Esophagus squamous epithelium (tissue), 5 donors: ENCODE measurements at regions not wholly inside any gene's neighbourhood (a gene's known extent, or its start where the extent isn't known, plus 50 kb on each side); places are given as distances from the start of the nearest gene placed in this dataset.

Experiments used
- DNase-seq: peaks from one replicate; lab custom pipeline; 2025; lab: John Stamatoyannopoulos, UW
- H3K27ac ChIP-seq, 4 donors: fragments of 200-600 bp; sonication (generic); one replicate each; pipeline ENCODE4 v1.5.1; 2016 to 2019; ENCODE audit warnings: mild to moderate bottlenecking in 1 of 4
- H3K27me3 ChIP-seq, 4 donors: fragments of 200-600 bp; sonication (generic); 1 replicate in 3 of 4; 2 replicates in 1 of 4; pipeline versions ENCODE4 v1.5.1 to v1.6.0; 2017 to 2021; ENCODE audit warnings: antibody characterized with exemption in 1 of 4
- H3K36me3 ChIP-seq, 3 donors: fragments of 200-600 bp; sonication (generic); one replicate each; pipeline ENCODE4 v1.5.1; 2016 to 2019
- H3K4me1 ChIP-seq, 3 donors: fragments of 200-600 bp; sonication (generic); one replicate each; pipeline ENCODE4 v1.5.1; 2017 to 2019
- H3K4me3 ChIP-seq, 4 donors: fragments of 200-600 bp; sonication (generic); 1 replicate in 3 of 4; 2 replicates in 1 of 4; pipeline ENCODE4 v1.5.1; 2016 to 2019; ENCODE audit warnings: mild to moderate bottlenecking in 2 of 4, moderate library complexity in 1 of 4
- H3K9me3 ChIP-seq, 3 donors: fragments of 200-600 bp; sonication (generic); one replicate each; pipeline ENCODE4 v1.5.1; 2016 to 2019
- POLR2A ChIP-seq, 4 donors: fragments of 450-650 bp; IDR thresholded peaks; one replicate each; pipeline ENCODE4 v1.6.1; 2017; ENCODE audit warnings: antibody characterized with exemption in 4 of 4, mild to moderate bottlenecking in 4 of 4, moderate library complexity in 3 of 4
- WGBS, 2 donors: methylation state at CpG; one replicate each; pipeline ENCODE4 v1.1.5; 2018; 5-methylcytosine and 5-hydroxymethylcytosine counted together
- intact Hi-C: fragments of 100-400 bp; cut with DNase I; formaldehyde crosslinking; loops from one replicate; pipeline ENCODE4 v1.15.0; 2022
- TF ChIP-seq, protein P1 (sequence below), 6 experiments: fragments of 450-650 bp in 4 of 6; fragments of 200-600 bp in 2 of 6; sonication (generic) in 2 of 6; IDR thresholded peaks; one replicate each; pipeline ENCODE4 v1.5.1; 2016 to 2019; ENCODE audit warnings: antibody characterized with exemption in 6 of 6, mild to moderate bottlenecking in 4 of 6, moderate library complexity in 4 of 6
- donor health status: DM: yes; HTN: yes; CAD: no.

DNA sequence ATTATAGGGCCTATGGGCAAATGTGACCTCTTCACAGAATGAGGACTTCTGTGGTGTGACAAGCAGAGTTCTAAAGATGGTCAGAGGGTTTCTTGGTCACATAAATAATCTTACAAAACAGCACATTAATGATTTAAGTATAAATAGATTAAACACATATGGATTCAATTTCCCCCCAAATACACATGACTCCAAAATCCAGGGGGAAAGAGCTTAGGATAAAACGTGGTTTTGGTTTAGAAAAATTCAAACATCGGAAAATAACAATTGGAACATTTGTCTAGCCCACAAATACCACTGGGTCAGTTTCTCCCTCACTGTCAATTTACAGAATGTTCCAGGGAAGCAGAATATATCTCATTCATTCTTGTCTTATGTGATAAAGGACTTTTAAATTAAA is 283.1 kb downstream of the COG6 start:
- no peaks in the 10 kb centered on the region for H3K36me3 ChIP-seq
- no peaks in the 10 kb centered on the region for H3K27me3 ChIP-seq
- H3K27ac ChIP-seq: no peak overlapping the region
- H3K4me3 ChIP-seq: no peak overlapping the region
- H3K4me1 ChIP-seq: peaks cover 0 to 11% (median 4%) of the 10 kb centered on the region in 3 donors
- intact Hi-C loops: no loop called here
- no peak for DNase-seq
- TF ChIP-seq POLR2A (IDR thresholded peaks at IDR 0.05): no peak
- TF ChIP-seq, protein P1, sequence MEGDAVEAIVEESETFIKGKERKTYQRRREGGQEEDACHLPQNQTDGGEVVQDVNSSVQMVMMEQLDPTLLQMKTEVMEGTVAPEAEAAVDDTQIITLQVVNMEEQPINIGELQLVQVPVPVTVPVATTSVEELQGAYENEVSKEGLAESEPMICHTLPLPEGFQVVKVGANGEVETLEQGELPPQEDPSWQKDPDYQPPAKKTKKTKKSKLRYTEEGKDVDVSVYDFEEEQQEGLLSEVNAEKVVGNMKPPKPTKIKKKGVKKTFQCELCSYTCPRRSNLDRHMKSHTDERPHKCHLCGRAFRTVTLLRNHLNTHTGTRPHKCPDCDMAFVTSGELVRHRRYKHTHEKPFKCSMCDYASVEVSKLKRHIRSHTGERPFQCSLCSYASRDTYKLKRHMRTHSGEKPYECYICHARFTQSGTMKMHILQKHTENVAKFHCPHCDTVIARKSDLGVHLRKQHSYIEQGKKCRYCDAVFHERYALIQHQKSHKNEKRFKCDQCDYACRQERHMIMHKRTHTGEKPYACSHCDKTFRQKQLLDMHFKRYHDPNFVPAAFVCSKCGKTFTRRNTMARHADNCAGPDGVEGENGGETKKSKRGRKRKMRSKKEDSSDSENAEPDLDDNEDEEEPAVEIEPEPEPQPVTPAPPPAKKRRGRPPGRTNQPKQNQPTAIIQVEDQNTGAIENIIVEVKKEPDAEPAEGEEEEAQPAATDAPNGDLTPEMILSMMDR (IDR thresholded peaks at IDR 0.05): no peak
- no peaks in the 10 kb centered on the region for H3K9me3 ChIP-seq
- 73 to 84% methylated on average over 2 of the region's 2 CpGs for WGBS, 2 donors

DNA sequence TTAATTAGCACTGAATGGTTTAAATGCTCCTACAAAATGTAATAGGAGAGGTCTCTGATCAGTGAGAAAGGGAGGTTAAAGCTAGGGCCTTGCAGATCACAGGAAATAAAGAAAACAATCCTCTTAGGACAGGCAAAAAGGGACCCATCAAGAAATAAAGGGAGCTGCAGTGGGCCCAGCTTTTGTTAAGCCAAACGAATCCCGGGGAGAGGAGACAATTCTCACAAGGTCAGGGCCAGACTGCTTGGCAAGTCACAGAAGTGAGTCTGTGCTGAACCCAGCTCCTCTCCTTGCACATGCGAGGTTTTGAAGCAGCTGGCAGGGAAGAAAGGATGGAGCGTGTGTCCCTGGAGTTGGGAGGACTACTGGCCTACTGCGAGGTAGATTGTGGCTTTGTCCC is 285.8 kb downstream of the COG6 start:
- no peak for DNase-seq
- Histone ChIP-seq H3K36me3 (no peaks in the 10 kb centered on the region), H3K4me1 (peaks cover 0 to 17% (median 7%) of the 10 kb centered on the region in 3 donors), H3K27me3 (no peaks in the 10 kb centered on the region), H3K27ac (no peak overlapping the region), H3K4me3 (no peak overlapping the region), H3K9me3 (no peaks in the 10 kb centered on the region)
- 88% methylated on average over 5 of the region's 5 CpGs for WGBS, 2 donors
- intact Hi-C loops: loop anchor here (10.0 kb wide), 1 partner anchor 744 kb away; no protein-coding TSS in a partner anchor
- TF ChIP-seq, protein P1 (IDR thresholded peaks at IDR 0.05): no peak
- no peak for TF ChIP-seq POLR2A (IDR thresholded peaks at IDR 0.05)

DNA sequence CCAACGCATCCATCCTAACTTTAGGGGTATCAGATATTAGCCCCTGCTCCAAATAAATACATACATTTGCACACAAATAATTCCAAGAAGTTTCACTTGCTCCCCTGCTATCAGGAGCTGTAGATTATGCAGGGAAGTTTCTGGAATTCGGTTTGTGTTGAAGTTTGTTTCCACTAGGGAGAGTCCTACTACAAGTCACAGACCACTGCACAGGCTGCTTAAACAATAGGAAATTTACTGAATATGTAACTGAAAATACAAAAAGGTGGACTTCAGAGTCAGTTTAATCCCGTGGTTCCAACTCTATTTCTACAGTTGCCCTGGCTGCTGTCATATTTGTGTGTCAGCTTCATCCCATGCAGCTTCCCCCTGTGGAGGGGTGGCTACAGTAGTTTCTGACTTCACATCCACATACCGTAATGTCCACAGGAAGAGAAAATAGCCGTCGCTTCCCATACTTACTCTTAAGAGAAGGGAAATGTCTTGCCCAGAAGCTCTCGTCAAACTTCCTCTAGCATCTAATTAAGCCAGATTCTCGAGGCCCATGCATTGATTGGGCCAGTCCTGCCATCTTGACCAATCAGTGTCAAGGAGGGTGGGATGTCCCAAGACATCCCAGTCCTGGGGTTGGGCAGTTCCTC is 286.6 kb downstream of the COG6 start:
- H3K4me3 ChIP-seq: no peak overlapping the region
- no peaks in the 10 kb centered on the region for H3K9me3 ChIP-seq
- no peak overlapping the region for H3K27ac ChIP-seq
- TF ChIP-seq POLR2A (IDR thresholded peaks at IDR 0.05): no peak
- TF ChIP-seq, protein P1 (IDR thresholded peaks at IDR 0.05): no peak
- WGBS, 2 donors: 88 to 96% methylated on average over 3 to 7 of the region's 8 CpGs
- no peaks in the 10 kb centered on the region for H3K27me3 ChIP-seq
- DNase-seq: no peak
- no peaks in the 10 kb centered on the region for H3K36me3 ChIP-seq
- intact Hi-C loops: loop anchor here (10.0 kb wide), 1 partner anchor 743 kb away; no protein-coding TSS in a partner anchor
- peaks cover 0 to 17% (median 7%) of the 10 kb centered on the region in 3 donors for H3K4me1 ChIP-seq

DNA sequence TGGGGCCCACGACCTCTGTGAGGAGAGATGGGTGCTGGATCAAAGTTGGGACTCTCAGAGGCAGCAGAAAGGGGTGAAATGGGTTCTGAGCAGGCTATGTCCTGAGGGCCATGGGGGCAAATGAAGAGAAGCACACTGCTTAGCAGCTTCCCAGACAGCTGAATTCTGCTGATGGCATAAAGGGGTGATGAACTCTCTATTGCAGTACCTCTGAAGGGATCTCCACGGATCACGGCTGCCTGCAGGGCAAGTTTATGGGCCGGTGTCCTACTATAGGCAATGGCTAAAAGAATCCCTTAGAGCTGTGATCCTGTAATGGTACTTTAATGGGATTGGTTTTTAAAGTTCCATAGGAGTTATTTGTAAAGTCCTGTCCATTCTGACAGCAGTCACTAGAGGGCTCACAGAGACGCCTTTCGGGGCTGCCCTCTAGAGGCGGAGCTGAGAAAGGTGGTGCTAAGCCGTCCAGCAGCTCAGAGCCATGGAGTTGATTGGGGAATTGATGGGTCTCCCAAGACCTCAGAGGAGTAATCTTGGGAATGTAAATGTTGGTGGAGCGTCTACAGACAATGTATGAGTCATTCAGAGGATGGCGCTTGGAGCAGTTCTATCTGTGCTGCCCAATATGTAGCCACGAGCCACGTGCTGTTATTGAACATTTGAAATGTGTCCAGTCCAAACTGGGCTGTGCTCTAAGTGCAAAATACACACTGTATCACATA is 287.3 kb downstream of the COG6 start:
- DNase-seq: no peak
- Histone ChIP-seq H3K4me1 (peaks cover 0 to 17% (median 7%) of the 10 kb centered on the region in 3 donors), H3K4me3 (no peak overlapping the region), H3K9me3 (no peaks in the 10 kb centered on the region), H3K27me3 (no peaks in the 10 kb centered on the region), H3K36me3 (no peaks in the 10 kb centered on the region), H3K27ac (no peak overlapping the region)
- intact Hi-C loops: loop anchor here (10.0 kb wide), 1 partner anchor 742 kb away; no protein-coding TSS in a partner anchor
- no peak for TF ChIP-seq POLR2A (IDR thresholded peaks at IDR 0.05)
- TF ChIP-seq, protein P1 (IDR thresholded peaks at IDR 0.05): peak; percentile 77 to 95 (median 83)
- WGBS, 2 donors: 33 to 37% methylated on average over 8 to 11 of the region's 12 CpGs

DNA sequence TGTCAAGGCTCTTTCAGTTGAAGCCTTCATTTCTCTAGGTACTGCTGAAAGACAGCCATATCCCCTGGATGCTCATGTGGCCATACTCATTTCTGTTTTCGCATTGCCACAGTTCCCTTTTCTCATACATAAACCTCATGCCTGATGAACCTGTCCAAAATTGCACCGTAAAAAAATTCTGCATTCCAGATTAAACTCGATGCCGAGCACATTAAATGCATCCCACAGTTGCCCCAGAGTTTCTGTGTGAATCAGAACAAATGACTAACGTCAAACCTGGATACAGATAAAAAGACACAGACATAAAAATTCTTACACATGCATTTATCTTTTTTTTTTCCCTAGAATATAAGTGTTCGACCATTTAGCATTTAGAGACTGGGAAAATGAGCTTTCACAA is 288.2 kb downstream of the COG6 start:
- no peak for DNase-seq
- peaks cover 0 to 17% (median 7%) of the 10 kb centered on the region in 3 donors for H3K4me1 ChIP-seq
- no peak for TF ChIP-seq POLR2A (IDR thresholded peaks at IDR 0.05)
- TF ChIP-seq, protein P1 (IDR thresholded peaks at IDR 0.05): no peak
- H3K36me3 ChIP-seq: no peaks in the 10 kb centered on the region
- no peak overlapping the region for H3K27ac ChIP-seq
- H3K27me3 ChIP-seq: no peaks in the 10 kb centered on the region
- 57 to 86% methylated on average over 6 of the region's 6 CpGs for WGBS, 2 donors
- H3K4me3 ChIP-seq: no peak overlapping the region
- H3K9me3 ChIP-seq: no peaks in the 10 kb centered on the region
- intact Hi-C loops: loop anchor here (10.0 kb wide), 1 partner anchor 741 kb away; no protein-coding TSS in a partner anchor
